DMS 273 (cell line): ENCODE measurements at regions not wholly inside any gene's neighbourhood (a gene's known extent, or its start where the extent isn't known, plus 50 kb on each side); places are given as distances from the start of the nearest gene placed in this dataset.
A peak's percentile ranks its signal among the peaks of the same experiment; 100 is the strongest.
"Not testable (repeated sequence)": the region's sequence is repeated elsewhere in the genome, so short reads cannot be mapped to it uniquely, and the experiment has no call there.

Experiments
- DNase-seq: peaks from one replicate; lab custom pipeline; 2025; ENCODE audit not compliant: unreplicated experiment; lab: John Stamatoyannopoulos, UW

DNA sequence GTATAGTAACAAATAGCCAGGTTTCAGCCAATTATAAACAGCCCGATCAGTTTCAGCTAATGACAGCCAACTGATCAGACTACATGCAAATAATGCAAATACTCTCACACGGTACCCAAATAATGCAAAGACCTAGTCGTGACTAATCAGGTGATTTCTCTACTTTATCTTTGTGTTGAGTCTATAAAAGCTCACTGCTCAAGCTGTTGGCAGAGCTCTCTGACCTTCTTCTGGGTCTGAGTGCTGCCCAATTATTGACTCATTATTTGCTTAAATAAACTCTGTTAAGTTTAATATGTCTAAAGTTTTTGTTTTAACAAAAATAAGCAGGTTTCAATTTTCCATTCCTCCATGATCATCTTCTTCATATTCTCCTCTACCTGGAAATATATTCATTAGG is 1971.7 kb downstream of the SUCLG1 start:
- no peak for DNase-seq

- no peak for DNase-seq
Observed at GRCh38 chr2:82485701-82486100, 1973.4 kb downstream of the SUCLG1 start.

GRCh38 chr2:82481207-82481606 is 1977.9 kb downstream of the SUCLG1 start:
- DNase-seq: no peak

GRCh38 chr2:82478641-82479040 is 1980.4 kb downstream of the SUCLG1 start:
- no peak for DNase-seq

GRCh38 chr2:82476094-82476493 is 1983.0 kb downstream of the SUCLG1 start:
- no peak for DNase-seq

- no peak for DNase-seq
Observed at GRCh38 chr2:82428251-82428650, 2030.8 kb downstream of the SUCLG1 start.

GRCh38 chr2:82412021-82412420 is 2047.1 kb downstream of the SUCLG1 start:
- no peak for DNase-seq

DNA sequence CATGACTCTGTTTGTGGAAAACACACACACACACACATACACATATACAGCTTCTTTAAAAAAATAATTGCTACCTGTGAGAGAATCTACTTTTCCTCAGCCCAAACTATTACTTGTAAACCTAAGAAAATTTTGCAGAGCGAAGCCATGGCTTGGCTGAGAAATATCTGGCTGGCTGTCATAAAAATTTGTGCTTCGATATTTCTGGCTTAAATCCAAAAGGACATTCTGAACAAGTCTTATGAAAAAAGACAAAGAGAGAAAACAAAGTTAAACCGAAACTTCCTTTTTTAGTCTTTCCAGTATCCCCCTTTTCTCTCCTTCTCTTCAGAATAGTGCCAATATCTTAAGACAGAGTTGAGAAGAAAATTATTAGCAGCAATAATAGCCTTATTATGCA is 2048.0 kb downstream of the SUCLG1 start:
- DNase-seq: no peak

DNA sequence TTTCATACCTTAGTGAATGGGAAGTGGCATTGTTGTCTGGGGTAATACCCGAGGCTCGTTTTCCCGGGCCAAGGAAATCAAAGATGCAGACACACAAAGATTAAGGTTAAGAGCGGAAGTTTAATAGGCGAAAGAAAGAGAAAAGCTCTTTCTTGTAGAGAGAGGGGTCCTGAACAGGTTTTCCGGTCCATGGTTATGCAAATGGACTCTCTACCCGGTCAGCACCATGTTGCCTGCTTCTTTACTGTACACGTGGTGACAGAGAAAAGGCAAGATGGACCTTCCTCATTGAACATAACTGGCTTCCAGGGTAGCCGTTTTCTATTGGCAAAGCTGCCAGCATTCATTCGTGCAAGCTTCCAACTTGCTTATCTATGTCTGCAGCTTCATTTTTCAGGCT is 2063.5 kb downstream of the SUCLG1 start:
- DNase-seq: no peak

GRCh38 chr2:82391386-82391785 is 2067.7 kb downstream of the SUCLG1 start:
- DNase-seq: no peak

DNA sequence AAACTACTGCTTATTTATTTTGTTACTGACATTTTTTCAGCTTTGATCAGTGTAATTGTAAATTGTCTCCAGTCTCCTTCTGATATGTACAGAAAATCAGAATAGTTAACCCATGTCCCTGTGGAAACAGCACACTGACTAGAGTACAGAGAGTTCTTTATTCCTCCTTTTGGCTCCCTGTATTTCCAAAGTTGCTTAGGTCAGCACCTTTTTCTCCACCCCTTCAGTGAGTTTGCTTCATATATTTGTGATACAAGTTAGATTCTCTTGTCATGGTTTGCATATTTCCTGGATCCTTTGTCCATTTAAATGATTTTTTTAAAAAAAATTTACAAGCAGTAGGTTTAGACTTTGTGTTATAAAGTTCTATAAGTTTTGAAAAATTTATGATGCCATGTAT is 2051.1 kb upstream of the LRRTM1 start:
- no peak for DNase-seq

DNA sequence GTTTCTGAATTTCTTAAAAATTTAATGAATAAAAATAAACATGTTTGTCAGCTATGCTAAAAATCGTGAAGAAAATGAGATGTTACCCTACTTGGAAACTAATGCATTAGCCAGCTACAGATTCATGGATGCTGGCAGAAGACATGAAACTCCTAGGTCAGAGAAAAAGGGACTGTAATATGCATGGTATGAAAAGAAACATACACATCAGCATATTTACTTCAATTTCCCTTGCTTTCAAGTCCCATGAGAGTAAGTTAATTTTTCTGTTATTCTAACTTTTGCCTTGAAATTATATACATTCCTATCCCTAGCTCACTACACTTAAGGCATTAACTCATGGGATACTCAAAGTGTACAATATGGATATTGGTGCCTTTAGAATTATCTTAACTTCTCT is 2041.4 kb upstream of the LRRTM1 start:
- no peak for DNase-seq

DNA sequence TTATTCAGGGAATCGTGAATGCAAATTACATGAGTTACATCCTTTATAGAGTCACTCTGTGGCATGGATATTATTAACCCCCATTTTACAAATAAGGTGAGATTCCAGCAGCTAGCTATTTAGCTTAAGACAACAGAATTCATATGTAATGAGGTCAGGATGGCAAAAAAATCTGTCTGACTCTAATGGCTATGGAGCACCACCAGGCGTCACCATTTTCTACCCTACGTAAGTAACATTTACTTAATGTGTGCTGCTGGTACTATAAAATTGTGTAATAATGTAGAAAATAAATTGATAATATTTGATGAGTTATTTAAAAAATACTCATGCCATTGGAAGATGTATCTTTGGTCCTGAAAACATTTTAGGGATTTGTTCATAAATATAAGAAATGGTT is 2040.1 kb upstream of the LRRTM1 start:
- DNase-seq: peak; percentile 2

- no peak for DNase-seq
Observed at GRCh38 chr2:82342356-82342755, 2037.8 kb upstream of the LRRTM1 start.

GRCh38 chr2:82340578-82341053 is 2036.1 kb upstream of the LRRTM1 start:
- no peak for DNase-seq

- DNase-seq: no peak
Observed at GRCh38 chr2:82339805-82340204, 2035.3 kb upstream of the LRRTM1 start.

DNA sequence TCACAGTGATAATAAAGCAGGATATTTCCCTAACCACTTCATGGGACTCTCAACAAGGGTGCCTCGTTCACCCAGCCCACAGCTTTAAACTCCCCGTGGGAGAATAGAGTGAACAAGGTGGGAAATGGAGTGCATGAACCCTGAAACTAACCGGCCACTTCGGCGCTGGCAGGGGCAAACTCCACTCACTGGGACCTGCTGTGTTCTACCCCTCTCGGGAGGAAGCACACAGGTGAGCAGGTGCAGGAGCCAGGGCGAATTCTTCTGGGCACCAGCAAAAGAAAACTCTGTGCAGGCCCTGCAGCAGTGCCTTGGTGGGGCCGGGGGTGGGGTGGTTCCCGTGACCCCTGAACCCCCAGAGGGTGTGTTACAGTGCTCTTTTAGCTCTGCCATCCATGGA is 2029.1 kb upstream of the LRRTM1 start:
- no peak for DNase-seq

- no peak for DNase-seq
Observed at GRCh38 chr2:82330155-82330554, 2025.6 kb upstream of the LRRTM1 start.

DNA sequence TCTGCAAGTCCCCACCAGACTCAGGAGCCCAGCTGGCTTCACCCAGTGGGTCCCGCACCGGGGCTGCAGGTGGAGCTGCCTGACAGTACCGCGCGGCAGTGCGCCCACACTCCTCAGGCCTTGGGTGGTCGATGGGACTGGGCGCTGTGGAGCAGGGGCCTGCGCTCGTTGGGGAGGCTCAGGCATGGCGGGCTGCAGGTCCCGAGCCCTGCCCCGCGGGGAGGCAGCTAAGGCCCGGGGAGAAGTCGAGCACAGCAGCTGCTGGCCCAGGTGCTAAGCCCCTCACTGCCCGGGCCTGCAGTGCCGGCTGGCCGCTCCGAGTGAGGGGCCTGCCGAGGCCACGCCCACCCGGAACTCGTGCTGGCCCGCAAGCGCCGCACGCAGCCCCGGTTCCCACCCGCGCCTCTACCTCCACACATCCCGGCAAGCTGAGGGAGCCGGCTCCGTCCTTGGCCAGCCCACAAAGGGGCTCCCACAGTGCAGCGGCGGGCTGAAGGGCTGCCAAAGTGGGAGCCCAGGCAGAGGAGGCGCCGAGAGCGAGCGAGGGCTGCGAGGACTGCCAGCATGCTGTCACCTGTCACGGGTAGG is 2021.7 kb upstream of the LRRTM1 start:
- DNase-seq: not testable (repeated sequence)

GRCh38 chr2:82320296-82320695 is 2015.7 kb upstream of the LRRTM1 start:
- DNase-seq: no peak

- DNase-seq: no peak
Observed at GRCh38 chr2:82317012-82317411, 2012.5 kb upstream of the LRRTM1 start.

DNA sequence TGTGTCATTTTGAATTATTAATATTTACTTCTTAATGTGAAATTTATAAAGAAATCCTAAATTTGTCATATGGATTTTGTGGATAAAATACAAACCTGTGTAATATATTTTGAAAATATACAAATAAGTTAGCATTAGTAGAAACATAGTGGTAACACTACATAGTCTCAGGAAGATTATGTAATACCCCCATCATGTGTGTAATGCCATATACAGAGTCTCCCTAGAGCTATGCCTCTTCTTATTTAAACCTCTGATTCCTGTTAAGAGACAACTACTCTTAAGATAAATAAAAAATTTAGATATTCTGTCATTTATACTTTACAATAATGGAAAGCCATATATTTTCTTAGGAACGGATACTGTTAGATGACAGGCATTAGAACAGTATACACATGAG is 2012.0 kb upstream of the LRRTM1 start:
- DNase-seq: no peak

DNA sequence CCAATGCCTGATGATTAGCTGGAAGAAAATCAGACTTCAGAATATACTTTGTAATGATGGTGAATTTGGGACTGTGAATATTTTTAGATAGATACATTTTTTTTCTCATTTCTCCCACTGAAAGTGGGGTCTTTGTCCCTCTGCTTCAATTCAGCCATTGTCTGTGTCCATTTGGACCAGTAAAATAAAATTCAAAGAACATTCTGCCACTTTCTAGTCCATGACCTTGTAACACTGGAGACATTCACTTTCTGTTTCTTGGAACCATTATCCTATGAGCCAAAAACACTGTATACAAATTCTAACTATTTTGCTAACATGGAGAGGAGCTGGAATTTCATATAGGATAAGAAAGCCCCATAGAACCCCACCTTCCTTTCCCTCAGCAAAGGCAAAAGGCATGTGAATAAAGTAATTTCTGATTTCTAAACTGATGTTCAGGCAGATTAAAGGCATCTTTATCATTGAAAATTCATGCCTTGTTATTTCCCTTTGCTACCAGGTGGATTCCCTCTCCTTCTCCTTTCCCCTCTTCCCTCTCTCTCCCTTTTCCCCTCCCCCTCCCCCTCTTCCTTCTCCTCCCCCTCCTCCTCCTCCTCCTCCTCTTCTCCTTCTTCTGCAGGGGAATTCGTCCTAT is 2010.4 kb upstream of the LRRTM1 start:
- no peak for DNase-seq
